GM12874 (cell line): ENCODE measurements at regions not wholly inside any gene's neighbourhood (a gene's known extent, or its start where the extent isn't known, plus 50 kb on each side); places are given as distances from the start of the nearest gene placed in this dataset.

Experiments used
- CTCF ChIP-seq: IDR thresholded peaks from 2 replicates; pipeline ENCODE4 v1.5.1; 2011; ENCODE audit warnings: low read depth, mild to moderate bottlenecking, control low read depth, low read length, moderate library complexity; ENCODE audit not compliant: insufficient read depth

- no peak for TF ChIP-seq CTCF
These were observed 714.9 kb downstream of the ADGRL2 start for GRCh38 chr1:82515650-82516049.

DNA sequence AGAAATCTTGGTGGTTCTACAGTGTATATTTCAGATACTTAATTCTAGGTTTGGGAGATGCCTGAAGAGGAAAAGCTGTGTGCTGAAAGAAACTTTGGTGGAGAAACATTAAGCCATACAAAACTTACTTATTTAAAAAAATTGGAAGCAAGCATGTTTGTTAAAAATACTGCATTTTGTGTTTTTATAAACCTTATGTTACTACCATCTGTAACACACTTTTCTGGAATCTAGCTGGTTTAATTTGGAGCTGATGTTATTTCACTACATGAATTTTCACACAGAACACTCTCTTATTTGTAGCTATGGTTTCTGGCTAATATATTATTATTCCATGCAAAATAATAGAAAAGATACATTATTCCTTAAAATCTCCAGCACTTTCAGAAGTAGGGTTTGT is 710.7 kb downstream of the ADGRL2 start:
- no peak for TF ChIP-seq CTCF

GRCh38 chr1:82510431-82510830 is 709.7 kb downstream of the ADGRL2 start:
- no peak for TF ChIP-seq CTCF

DNA sequence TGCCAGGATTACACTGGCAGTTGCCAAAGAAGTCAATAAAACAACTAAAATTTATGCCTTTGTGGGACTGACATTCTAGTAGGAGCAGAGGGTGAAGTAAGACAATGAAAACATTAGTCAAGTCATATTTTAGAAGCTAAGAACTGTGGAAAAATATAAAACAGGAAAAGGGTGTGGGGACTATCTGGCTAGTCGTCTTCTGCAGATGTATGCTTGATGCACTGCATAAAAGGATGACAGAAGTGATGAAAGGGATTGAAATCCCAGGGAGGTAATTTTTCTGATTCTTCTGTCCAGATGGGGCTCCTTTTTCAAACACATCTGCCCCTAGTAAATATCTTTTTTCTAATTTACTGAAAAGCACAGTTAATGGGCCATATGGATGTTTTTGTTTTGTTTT is 706.3 kb downstream of the ADGRL2 start:
- no peak for TF ChIP-seq CTCF

GRCh38 chr1:82503822-82504221 is 703.1 kb downstream of the ADGRL2 start:
- TF ChIP-seq CTCF, result no peak

DNA sequence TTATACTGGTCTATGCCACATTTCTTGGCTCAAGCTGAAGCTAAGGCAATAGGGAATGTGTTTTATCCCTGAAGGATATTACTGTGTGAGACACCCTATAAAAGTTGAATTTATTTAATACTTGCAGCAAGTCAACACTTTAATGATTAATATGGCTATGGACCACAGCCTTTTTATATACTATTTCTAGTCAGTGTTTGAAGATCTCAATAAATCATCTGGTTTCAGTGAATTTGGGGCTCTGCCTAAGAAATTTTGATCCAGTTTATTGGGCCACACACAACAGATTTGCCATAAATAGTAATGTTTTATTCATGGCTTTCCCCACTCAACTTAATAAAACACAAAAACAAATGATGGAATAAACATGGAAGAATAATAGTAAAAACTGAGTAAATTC is 698.3 kb downstream of the ADGRL2 start:
- TF ChIP-seq CTCF, result no peak

DNA sequence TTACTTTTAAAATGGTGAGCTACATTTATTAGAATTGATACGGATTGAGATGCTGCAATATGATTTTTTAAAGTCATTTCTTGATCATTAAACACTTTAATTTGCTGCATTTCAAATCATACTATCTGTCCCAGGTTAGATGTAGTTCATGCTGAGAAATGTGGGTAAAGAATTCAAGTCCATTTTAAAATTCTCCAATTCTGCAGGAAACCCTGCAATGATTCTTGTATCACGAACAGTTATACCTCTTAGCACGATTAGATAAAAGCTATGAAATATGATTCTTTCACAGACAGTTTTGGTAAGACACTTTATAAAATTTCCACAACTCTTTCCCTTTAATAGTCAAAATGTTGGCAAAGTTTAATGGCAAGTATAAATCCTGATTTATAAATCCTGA is 693.4 kb downstream of the ADGRL2 start:
- TF ChIP-seq CTCF, result no peak

GRCh38 chr1:82492159-82492558 is 691.4 kb downstream of the ADGRL2 start:
- TF ChIP-seq CTCF, result no peak
